Liver (tissue), 7 donors: ENCODE measurements at regions not wholly inside any gene's neighbourhood (a gene's known extent, or its start where the extent isn't known, plus 50 kb on each side); places are given as distances from the start of the nearest gene placed in this dataset.

Source experiments
- DNase-seq: peaks from one replicate; pipeline ENCODE4 v3.0.0-alpha.2; 2017; ENCODE audit warnings: low spot score
- H3K27ac ChIP-seq, 2 donors: one replicate each; pipeline ENCODE4 v1.7.0; 2013; ENCODE audit warnings: inconsistent platforms in 2 of 2, low read length in 2 of 2, control low read depth in 1 of 2, low read depth in 1 of 2, mild to moderate bottlenecking in 1 of 2
- H3K27me3 ChIP-seq, 4 donors: one replicate each; pipeline versions ENCODE4 v1.6.1 to v1.7.0; 2013; ENCODE audit warnings: low read length in 3 of 4, inconsistent platforms in 1 of 4, mild to moderate bottlenecking in 1 of 4, moderate library complexity in 1 of 4; ENCODE audit not compliant: control insufficient read depth in 4 of 4, insufficient read depth in 4 of 4
- H3K36me3 ChIP-seq, 4 donors: one replicate each; pipeline versions ENCODE4 v1.6.1 to v1.7.0; 2013; ENCODE audit warnings: low read length in 3 of 4, mild to moderate bottlenecking in 3 of 4, low read depth in 1 of 4, moderate library complexity in 1 of 4; ENCODE audit not compliant: control insufficient read depth in 4 of 4, insufficient read depth in 3 of 4
- H3K4me1 ChIP-seq, 4 donors: one replicate each; pipeline versions ENCODE4 v1.6.1 to v1.7.0; 2013; ENCODE audit warnings: low read length in 3 of 4, mild to moderate bottlenecking in 3 of 4, moderate library complexity in 1 of 4; ENCODE audit not compliant: control insufficient read depth in 4 of 4, insufficient read depth in 4 of 4
- H3K4me3 ChIP-seq, 3 donors: one replicate each; pipeline versions ENCODE4 v1.6.1 to v1.7.0; 2013; ENCODE audit warnings: low read length in 3 of 3, control low read depth in 1 of 3, low read depth in 1 of 3, mild to moderate bottlenecking in 1 of 3
- H3K9ac ChIP-seq, 2 donors: one replicate each; pipeline ENCODE4 v1.7.0; 2013; ENCODE audit warnings: low read length in 2 of 2, mild to moderate bottlenecking in 2 of 2, moderate library complexity in 2 of 2, control low read depth in 1 of 2, low read depth in 1 of 2
- H3K9me3 ChIP-seq, 4 donors: one replicate each; pipeline versions ENCODE4 v1.6.1 to v1.7.0; 2013; ENCODE audit warnings: low read length in 3 of 4; ENCODE audit not compliant: control insufficient read depth in 4 of 4
- ATF3 ChIP-seq: IDR thresholded peaks from 2 replicates; pipeline ENCODE4 v1.6.1; 2016; ENCODE audit warnings: antibody characterized with exemption
- EGR1 ChIP-seq, 2 donors: IDR thresholded peaks; 2 replicates each; pipeline ENCODE4 v1.6.1; 2016 to 2018; ENCODE audit warnings: antibody characterized with exemption in 2 of 2, low read depth in 2 of 2
- FOXA1 ChIP-seq: IDR thresholded peaks from 2 replicates; pipeline ENCODE4 v1.6.1; 2016; ENCODE audit warnings: antibody characterized with exemption
- FOXA2 ChIP-seq: IDR thresholded peaks from 2 replicates; pipeline ENCODE4 v1.6.1; 2016; ENCODE audit warnings: antibody characterized with exemption
- GABPA ChIP-seq, 2 donors: IDR thresholded peaks in 1 of 2; conservative IDR thresholded peaks in 1 of 2; 2 replicates each; pipeline ENCODE4 v1.6.1; 2016; ENCODE audit warnings: antibody characterized with exemption in 2 of 2, mild to moderate bottlenecking in 1 of 2, moderate library complexity in 1 of 2
- HNF4A ChIP-seq, 2 donors: conservative IDR thresholded peaks; 2 replicates each; pipeline ENCODE4 v1.6.1; 2016; ENCODE audit warnings: antibody characterized with exemption in 2 of 2, mild to moderate bottlenecking in 2 of 2
- HNF4G ChIP-seq: IDR thresholded peaks from 2 replicates; pipeline ENCODE4 v1.6.1; 2016; ENCODE audit warnings: antibody characterized with exemption
- JUND ChIP-seq, 2 donors: IDR thresholded peaks; 2 replicates each; pipeline ENCODE4 v1.6.1; 2016; ENCODE audit warnings: antibody characterized with exemption in 2 of 2
- MAX ChIP-seq: IDR thresholded peaks from 2 replicates; pipeline ENCODE4 v1.6.1; 2016; ENCODE audit warnings: antibody characterized with exemption
- NR2F2 ChIP-seq: IDR thresholded peaks from 2 replicates; pipeline ENCODE4 v1.6.1; 2016; ENCODE audit warnings: antibody characterized with exemption
- RAD21 ChIP-seq, 2 donors: IDR thresholded peaks; 2 replicates each; pipeline ENCODE4 v1.6.1; 2016; ENCODE audit warnings: antibody characterized with exemption in 2 of 2, mild to moderate bottlenecking in 2 of 2
- REST ChIP-seq: IDR thresholded peaks from 2 replicates; pipeline ENCODE4 v1.6.1; 2016; ENCODE audit warnings: antibody characterized with exemption, mild to moderate bottlenecking
- RXRA ChIP-seq, 2 donors: IDR thresholded peaks; 2 replicates each; pipeline ENCODE4 v1.6.1; 2017 to 2018; ENCODE audit warnings: antibody characterized with exemption in 2 of 2, mild to moderate bottlenecking in 1 of 2
- SP1 ChIP-seq: IDR thresholded peaks from 2 replicates; pipeline ENCODE4 v1.6.1; 2018; ENCODE audit warnings: antibody characterized with exemption, mild to moderate bottlenecking
- TAF1 ChIP-seq: conservative IDR thresholded peaks from 2 replicates; pipeline ENCODE4 v1.6.1; 2016; ENCODE audit warnings: antibody characterized with exemption, mild to moderate bottlenecking
- WGBS: extraction: QIAGEN DNeasy Blood & Tissue Kit; methylation state at CpG from one replicate; pipeline ENCODE4 v1.1.7; 2013; 5-methylcytosine and 5-hydroxymethylcytosine counted together
- donor health status: healthy.
- donor health status: healthy.
- donor health status: healthy.
- donor health status: healthy.

GRCh38 chr18:51980101-51980500 is 359.9 kb upstream of the DCC start:
- no peak for TF ChIP-seq JUND (IDR thresholded peaks at IDR 0.05)
- no peak for TF ChIP-seq MAX
- TF ChIP-seq HNF4A (conservative IDR thresholded peaks at IDR 0.05): no peak
- TF ChIP-seq NR2F2: no peak
- TF ChIP-seq GABPA (IDR thresholded peaks at IDR 0.05 in 1 of 2, conservative IDR thresholded peaks at IDR 0.05 in 1 of 2): no peak
- no peak for TF ChIP-seq TAF1
- TF ChIP-seq ATF3: no peak
- TF ChIP-seq EGR1 (IDR thresholded peaks at IDR 0.05; ENCODE audit: low read depth in 2 of 2): no peak
- TF ChIP-seq SP1: no peak
- TF ChIP-seq FOXA2: no peak
- H3K27ac ChIP-seq: no peak overlapping the region
- no peaks in the 10 kb centered on the region for H3K4me1 ChIP-seq
- WGBS: 71% methylated on average over 3 of the region's 3 CpGs
- no peaks in the 10 kb centered on the region for H3K9me3 ChIP-seq
- H3K9ac ChIP-seq: no peak overlapping the region
- no peaks in the 10 kb centered on the region for H3K27me3 ChIP-seq
- H3K36me3 ChIP-seq: no peaks in the 10 kb centered on the region
- no peak overlapping the region for H3K4me3 ChIP-seq
- no peak for DNase-seq

GRCh38 chr18:51988277-51988676 is 351.7 kb upstream of the DCC start:
- Histone ChIP-seq H3K9me3 (no peaks in the 10 kb centered on the region), H3K9ac (no peak overlapping the region), H3K27ac (no peak overlapping the region), H3K36me3 (no peaks in the 10 kb centered on the region), H3K27me3 (no peaks in the 10 kb centered on the region), H3K4me3 (no peak overlapping the region), H3K4me1 (no peaks in the 10 kb centered on the region)
- WGBS: 40% methylated on average over 2 of the region's 2 CpGs
- DNase-seq: no peak
- TF ChIP-seq HNF4A (conservative IDR thresholded peaks at IDR 0.05) (no peak), JUND (IDR thresholded peaks at IDR 0.05) (no peak), HNF4G (no peak), RAD21 (IDR thresholded peaks at IDR 0.05) (no peak), FOXA2 (no peak), TAF1 (no peak), GABPA (IDR thresholded peaks at IDR 0.05 in 1 of 2, conservative IDR thresholded peaks at IDR 0.05 in 1 of 2) (no peak), ATF3 (no peak), MAX (no peak), NR2F2 (no peak), REST (no peak), FOXA1 (no peak), EGR1 (IDR thresholded peaks at IDR 0.05; ENCODE audit: low read depth in 2 of 2) (no peak)

- no peaks in the 10 kb centered on the region for H3K9me3 ChIP-seq
- no peaks in the 10 kb centered on the region for H3K36me3 ChIP-seq
- no peak overlapping the region for H3K4me3 ChIP-seq
- no peak for DNase-seq
- no peak overlapping the region for H3K27ac ChIP-seq
- H3K4me1 ChIP-seq: no peaks in the 10 kb centered on the region
- 83% methylated on average over 2 of the region's 2 CpGs for WGBS
- H3K9ac ChIP-seq: no peak overlapping the region
- no peaks in the 10 kb centered on the region for H3K27me3 ChIP-seq
- TF ChIP-seq TAF1: no peak
- no peak for TF ChIP-seq RXRA (IDR thresholded peaks at IDR 0.05)
- no peak for TF ChIP-seq HNF4G
- no peak for TF ChIP-seq FOXA2
- TF ChIP-seq REST: no peak
- TF ChIP-seq RAD21 (IDR thresholded peaks at IDR 0.05): no peak
- TF ChIP-seq SP1: no peak
- TF ChIP-seq FOXA1: no peak
These were observed 342.9 kb upstream of the DCC start for GRCh38 chr18:51997129-51997528.
